Right lobe of liver (tissue), 4 donors: ENCODE measurements at regions not wholly inside any gene's neighbourhood (a gene's known extent, or its start where the extent isn't known, plus 50 kb on each side); places are given as distances from the start of the nearest gene placed in this dataset.

ENCODE experiments used
- POLR2A ChIP-seq: fragments of 450-650 bp; IDR thresholded peaks from one replicate; pipeline ENCODE4 v1.6.1; 2017; ENCODE audit warnings: antibody characterized with exemption, mild to moderate bottlenecking
- TF ChIP-seq, protein P1 (sequence below), 4 donors: fragments of 200-600 bp in 3 of 4; fragments of 450-650 bp in 1 of 4; IDR thresholded peaks; one replicate each; pipeline versions ENCODE4 v1.5.1 to v1.8.0; 2016 to 2022; ENCODE audit warnings: antibody characterized with exemption in 4 of 4, mild to moderate bottlenecking in 2 of 4
- donor health status: DM: no; HTN: no; CAD: no.
- donor health status: DM: no; HTN: no; CAD: no.
- donor health status: DM: no; HTN: yes; CAD: no.

DNA sequence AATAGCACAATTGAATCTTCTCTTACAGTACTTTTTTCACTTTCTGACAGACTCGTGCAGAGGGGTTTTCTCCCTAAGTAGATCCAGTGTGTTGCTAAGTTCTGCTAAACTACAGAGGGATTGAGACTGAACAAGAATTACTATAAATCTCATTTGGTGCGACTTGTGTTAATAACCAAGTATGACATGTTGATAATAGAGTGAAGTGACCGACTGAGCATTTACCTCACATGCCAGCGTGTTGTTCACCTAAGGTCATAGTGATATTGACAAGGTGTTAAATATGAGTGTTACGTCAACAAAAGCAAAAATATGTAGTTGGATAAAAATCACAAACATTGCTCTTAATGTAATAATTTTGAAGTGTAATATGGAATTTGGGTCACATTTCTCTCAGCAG is 97.8 kb upstream of the PDE3A start:
- TF ChIP-seq, protein P1, sequence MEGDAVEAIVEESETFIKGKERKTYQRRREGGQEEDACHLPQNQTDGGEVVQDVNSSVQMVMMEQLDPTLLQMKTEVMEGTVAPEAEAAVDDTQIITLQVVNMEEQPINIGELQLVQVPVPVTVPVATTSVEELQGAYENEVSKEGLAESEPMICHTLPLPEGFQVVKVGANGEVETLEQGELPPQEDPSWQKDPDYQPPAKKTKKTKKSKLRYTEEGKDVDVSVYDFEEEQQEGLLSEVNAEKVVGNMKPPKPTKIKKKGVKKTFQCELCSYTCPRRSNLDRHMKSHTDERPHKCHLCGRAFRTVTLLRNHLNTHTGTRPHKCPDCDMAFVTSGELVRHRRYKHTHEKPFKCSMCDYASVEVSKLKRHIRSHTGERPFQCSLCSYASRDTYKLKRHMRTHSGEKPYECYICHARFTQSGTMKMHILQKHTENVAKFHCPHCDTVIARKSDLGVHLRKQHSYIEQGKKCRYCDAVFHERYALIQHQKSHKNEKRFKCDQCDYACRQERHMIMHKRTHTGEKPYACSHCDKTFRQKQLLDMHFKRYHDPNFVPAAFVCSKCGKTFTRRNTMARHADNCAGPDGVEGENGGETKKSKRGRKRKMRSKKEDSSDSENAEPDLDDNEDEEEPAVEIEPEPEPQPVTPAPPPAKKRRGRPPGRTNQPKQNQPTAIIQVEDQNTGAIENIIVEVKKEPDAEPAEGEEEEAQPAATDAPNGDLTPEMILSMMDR (IDR thresholded peaks at IDR 0.05), result no peak
- no peak for TF ChIP-seq POLR2A
